Fibroblast of villous mesenchyme (primary cell): ENCODE measurements at regions not wholly inside any gene's neighbourhood (a gene's known extent, or its start where the extent isn't known, plus 50 kb on each side); places are given as distances from the start of the nearest gene placed in this dataset.

Experiments used
- DNase-seq: peaks from one replicate; pipeline ENCODE4 v3.0.0-alpha.2; 2010; ENCODE audit warnings: low read depth
- H3K4me3 ChIP-seq: 2 replicates; pipeline ENCODE4 v1.5.1; 2011; ENCODE audit warnings: low read depth, mild to moderate bottlenecking, low read length
- TF ChIP-seq, protein P1 (sequence below): IDR thresholded peaks from 2 replicates; pipeline ENCODE4 v1.5.1; 2012; ENCODE audit warnings: low read depth, mild to moderate bottlenecking, low read length; ENCODE audit not compliant: insufficient read depth

DNA sequence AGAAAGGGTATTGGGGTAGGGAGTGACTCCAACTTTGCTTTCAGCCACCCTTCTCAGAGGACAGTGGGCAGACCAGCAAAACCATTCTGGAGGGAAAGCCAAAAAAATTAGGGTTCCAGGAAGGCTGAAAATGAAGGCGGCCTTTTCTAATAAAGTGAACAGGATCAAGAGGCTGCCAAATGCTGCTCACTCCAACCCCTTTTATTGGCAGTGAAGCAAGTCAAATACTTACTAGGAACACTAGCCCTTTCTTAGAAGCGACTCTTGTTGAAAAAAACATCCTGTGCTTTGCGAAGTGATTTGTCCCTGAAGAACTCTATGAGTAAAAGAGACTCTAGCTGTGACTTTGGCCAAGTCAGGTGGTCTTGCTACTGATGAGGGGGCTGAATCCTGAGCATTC lies 83.6 kb upstream of the CYP1B1 start:
- DNase-seq: no peak
- TF ChIP-seq, protein P1, sequence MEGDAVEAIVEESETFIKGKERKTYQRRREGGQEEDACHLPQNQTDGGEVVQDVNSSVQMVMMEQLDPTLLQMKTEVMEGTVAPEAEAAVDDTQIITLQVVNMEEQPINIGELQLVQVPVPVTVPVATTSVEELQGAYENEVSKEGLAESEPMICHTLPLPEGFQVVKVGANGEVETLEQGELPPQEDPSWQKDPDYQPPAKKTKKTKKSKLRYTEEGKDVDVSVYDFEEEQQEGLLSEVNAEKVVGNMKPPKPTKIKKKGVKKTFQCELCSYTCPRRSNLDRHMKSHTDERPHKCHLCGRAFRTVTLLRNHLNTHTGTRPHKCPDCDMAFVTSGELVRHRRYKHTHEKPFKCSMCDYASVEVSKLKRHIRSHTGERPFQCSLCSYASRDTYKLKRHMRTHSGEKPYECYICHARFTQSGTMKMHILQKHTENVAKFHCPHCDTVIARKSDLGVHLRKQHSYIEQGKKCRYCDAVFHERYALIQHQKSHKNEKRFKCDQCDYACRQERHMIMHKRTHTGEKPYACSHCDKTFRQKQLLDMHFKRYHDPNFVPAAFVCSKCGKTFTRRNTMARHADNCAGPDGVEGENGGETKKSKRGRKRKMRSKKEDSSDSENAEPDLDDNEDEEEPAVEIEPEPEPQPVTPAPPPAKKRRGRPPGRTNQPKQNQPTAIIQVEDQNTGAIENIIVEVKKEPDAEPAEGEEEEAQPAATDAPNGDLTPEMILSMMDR: no peak
- H3K4me3 ChIP-seq: no peak overlapping the region

DNA sequence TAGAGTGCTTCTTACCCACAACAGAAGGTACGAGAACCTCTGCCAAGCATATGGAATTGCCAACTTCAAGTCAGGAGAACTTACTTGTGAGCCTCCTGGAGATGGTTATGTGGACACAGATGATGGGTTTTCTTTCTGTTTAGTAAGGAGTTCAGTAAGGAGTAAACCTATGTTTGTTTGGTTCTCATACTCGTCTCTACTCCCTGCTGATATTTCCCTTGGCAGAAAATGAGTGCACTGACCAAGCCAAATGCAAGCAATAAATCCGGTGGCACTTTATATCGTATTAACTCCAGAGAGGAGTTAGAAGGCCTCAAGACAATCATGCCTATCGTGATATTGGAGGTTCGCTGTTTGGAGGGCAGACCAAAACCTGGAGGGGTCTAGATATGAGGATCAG lies 83.2 kb upstream of the CYP1B1 start:
- TF ChIP-seq, protein P1: no peak
- H3K4me3 ChIP-seq: no peak overlapping the region
- DNase-seq: no peak

DNA sequence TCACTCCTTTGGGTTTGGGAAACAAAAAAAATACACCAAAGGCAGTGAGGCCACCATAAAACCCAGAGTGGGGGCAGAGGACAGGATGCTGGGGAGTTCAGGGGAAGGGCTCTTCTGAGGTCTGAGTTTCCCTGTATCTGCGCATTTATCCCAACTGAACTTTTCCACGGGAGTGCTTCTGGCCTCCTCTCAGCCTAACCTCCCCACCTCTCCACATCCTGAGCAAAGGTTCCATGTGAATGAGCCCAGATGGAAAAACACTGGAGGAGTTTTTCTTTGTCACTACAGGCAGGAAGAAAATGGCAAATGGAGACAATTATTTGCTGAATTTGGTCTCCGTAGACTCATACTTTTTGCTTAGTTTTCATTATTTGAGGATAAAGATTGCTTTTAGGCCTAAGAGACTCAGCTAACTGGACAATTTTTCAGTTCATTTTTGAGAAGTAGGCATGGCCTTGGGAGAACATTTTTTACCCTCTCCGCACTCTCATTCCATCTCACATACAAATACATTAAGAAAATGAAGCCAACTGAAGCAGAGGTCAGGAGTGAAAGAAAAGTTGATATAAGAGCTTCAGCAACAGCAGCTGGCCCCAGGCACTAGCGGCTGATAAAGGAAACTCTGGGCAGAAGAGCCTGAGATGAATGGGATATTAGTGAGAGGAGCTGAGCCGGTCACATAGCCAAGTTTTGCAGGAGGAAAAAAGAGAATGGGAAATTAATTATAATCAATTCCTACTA lies 82.6 kb upstream of the CYP1B1 start:
- H3K4me3 ChIP-seq: no peak overlapping the region
- TF ChIP-seq, protein P1: no peak
- no peak for DNase-seq

DNA sequence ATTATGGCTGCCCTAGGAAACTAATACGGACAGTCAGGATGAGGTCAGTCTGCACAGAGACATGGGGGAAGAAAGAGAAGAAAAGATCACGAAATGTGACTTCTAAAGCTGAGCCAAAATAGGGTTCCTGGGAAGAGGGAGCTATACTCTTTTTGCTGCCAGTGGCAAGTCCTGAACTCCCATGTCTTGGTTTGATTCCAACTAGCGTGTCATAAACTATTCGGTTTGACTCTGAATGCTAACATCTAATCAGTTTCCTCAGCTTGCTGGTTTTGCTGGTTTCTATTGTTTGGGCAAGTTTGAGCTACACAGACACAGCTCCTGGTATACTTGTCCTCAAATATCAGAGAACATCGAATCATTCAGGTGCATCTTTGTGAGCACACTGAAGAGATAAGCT lies 80.5 kb upstream of the CYP1B1 start:
- DNase-seq: no peak
- TF ChIP-seq, protein P1: no peak
- no peak overlapping the region for H3K4me3 ChIP-seq

DNA sequence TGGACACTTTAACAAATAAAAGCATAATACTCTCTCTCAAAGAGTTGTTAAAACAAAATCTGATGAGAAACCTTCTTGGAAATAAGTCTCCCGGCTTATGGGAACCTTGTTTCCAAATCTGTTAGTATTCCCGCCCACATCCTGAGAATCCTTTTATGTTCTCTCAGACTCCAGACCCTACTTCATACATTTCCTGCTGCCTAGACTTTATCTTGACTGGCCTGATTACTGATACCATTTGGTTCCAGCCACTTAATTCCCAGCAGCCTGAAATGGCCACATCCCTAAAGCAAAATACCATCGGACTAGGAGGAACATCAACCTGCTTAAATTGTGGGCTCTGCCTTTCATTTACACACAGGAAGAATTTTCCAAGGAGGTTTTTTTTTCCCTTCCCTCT lies 79.1 kb upstream of the CYP1B1 start:
- TF ChIP-seq, protein P1: no peak
- no peak overlapping the region for H3K4me3 ChIP-seq
- no peak for DNase-seq

DNA sequence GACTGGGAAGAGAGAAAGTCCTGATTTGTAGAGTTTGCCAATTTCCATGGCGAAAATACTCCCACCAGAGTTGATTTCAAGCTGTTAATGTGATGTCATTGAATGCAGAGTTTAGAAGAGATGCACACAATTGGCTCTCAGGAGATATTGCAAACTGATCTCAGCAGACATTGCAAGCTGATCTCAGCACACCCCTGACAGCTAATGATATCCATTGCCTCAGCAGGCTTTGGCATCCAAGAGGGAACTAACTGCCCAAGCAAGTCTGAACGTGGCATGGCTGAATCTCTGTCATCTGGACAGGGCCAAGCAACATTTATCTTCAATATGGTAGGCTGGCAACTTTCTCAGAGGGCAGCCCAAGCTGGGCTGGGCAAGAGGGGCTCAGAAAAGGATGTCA lies 78.4 kb upstream of the CYP1B1 start:
- DNase-seq: no peak
- no peak overlapping the region for H3K4me3 ChIP-seq
- TF ChIP-seq, protein P1: no peak
